GM12865 (cell line): ENCODE measurements at regions not wholly inside any gene's neighbourhood (a gene's known extent, or its start where the extent isn't known, plus 50 kb on each side); places are given as distances from the start of the nearest gene placed in this dataset.
"Not testable (repeated sequence)": the region's sequence is repeated elsewhere in the genome, so short reads cannot be mapped to it uniquely, and the experiment has no call there.

Experiments
- DNase-seq: peaks from one replicate; pipeline ENCODE4 v3.0.0; 2010; ENCODE audit warnings: low read depth
- H3K4me3 ChIP-seq: 2 replicates; pipeline ENCODE4 v1.5.1; 2011; ENCODE audit warnings: mild to moderate bottlenecking, low read depth, low read length, control low read depth
- TF ChIP-seq, protein P1 (sequence below): IDR thresholded peaks from 2 replicates; pipeline ENCODE4 v1.5.1; 2011; ENCODE audit warnings: low read length, control low read depth, low read depth, inconsistent platforms; ENCODE audit not compliant: insufficient read depth; ENCODE audit errors: missing control alignments

DNA sequence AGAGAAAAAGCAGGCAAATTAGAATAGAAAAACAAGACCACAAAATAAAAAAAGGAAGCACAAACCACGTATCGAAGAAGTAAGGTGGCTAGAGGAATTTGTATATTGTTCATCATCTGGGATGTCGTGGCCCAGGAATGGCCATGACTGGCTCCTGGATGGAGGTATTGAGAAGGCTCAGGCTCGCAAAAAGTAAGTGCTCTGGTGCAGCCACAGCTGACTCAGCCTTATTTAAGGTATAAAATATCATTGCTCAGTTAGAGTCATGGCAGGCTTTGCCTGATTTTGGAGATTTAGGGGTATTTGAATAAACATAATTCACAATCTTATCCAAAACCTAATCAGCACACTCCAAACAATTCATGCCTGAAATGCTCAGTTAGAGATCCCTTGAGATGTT is 78.4 kb upstream of the FANCL start:
- no peak for DNase-seq
- TF ChIP-seq, protein P1, sequence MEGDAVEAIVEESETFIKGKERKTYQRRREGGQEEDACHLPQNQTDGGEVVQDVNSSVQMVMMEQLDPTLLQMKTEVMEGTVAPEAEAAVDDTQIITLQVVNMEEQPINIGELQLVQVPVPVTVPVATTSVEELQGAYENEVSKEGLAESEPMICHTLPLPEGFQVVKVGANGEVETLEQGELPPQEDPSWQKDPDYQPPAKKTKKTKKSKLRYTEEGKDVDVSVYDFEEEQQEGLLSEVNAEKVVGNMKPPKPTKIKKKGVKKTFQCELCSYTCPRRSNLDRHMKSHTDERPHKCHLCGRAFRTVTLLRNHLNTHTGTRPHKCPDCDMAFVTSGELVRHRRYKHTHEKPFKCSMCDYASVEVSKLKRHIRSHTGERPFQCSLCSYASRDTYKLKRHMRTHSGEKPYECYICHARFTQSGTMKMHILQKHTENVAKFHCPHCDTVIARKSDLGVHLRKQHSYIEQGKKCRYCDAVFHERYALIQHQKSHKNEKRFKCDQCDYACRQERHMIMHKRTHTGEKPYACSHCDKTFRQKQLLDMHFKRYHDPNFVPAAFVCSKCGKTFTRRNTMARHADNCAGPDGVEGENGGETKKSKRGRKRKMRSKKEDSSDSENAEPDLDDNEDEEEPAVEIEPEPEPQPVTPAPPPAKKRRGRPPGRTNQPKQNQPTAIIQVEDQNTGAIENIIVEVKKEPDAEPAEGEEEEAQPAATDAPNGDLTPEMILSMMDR = no peak
- no peak overlapping the region for H3K4me3 ChIP-seq

DNA sequence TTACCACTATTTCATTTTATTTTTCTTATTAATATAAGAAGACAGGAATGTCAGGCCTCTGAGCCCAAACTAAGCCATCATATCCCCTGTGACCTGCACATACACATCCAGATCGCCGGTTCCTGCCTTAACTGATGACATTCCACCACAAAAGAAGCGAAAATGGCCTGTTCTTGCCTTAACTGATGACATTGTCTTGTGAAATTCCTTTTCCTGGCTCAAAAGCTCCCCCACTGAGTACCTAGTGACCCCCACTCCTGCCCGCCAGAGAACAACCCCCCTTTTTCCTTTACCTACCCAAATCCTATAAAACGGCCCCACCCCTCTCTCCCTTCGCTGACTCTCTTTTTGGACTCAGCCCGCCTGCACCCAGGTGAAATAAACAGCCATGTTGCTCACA is 77.8 kb upstream of the FANCL start:
- not testable (repeated sequence) for DNase-seq, H3K4me3 ChIP-seq

DNA sequence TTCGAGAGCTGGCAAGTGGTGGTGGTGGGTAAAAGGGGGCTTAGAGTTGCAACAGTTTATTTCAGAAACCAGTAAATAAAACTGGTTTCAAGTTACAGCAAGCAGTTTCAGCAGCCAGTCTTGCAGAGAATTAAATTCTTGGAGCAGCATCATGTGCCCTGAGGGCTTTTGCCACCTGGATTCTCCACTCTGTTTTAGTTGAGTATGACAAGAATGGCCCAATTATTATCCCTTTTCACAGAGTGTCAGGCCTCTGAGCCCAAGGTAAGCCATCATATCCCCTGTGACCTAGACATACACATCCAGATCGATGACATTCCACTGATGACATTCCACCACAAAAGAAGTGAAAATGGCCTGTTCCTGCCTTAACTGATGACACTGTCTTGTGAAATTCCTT is 72.8 kb upstream of the FANCL start:
- DNase-seq = no peak
- TF ChIP-seq, protein P1 = no peak
- H3K4me3 ChIP-seq = no peak overlapping the region

DNA sequence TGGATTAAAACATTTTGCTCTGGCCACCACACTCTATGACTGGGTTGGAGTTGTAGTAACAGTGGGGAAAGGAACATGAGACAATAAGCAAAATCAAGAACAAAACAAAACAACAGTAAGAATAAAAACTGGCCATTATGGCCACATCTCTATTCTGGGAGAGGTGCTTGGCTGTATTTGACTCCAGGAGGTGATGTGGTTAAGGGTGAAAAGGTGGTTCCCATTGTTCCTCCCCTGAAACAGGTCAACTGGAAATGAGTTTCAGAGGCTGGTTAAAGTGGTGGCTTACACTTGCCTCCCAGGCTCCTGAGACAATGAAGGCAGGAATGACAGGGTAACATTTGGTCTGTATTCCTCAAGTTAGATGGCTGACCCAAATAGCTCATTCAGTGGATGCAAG is 67.3 kb upstream of the FANCL start:
- TF ChIP-seq, protein P1 = no peak
- no peak for DNase-seq
- H3K4me3 ChIP-seq = no peak overlapping the region

DNA sequence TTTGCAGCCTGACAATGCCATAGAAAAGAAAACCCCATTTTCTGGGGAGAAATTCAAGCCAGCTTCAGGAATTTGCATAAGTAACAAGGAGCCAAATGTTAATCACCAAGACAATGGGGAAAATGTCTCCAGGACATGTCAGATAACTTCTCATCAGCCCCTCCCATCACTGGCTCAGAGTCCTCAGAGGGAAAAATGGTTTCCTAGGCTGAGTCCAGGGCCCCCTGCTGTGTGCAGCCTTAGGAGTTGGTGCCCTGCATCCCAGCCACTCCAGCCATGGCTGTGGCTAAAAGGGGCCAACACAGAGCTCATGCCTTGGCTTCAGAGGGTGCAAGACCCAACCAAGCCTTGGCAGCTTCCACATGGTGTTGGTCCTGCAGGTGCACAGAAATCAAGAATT is 63.7 kb upstream of the FANCL start:
- DNase-seq = no peak
- H3K4me3 ChIP-seq = no peak overlapping the region
- TF ChIP-seq, protein P1 = no peak

DNA sequence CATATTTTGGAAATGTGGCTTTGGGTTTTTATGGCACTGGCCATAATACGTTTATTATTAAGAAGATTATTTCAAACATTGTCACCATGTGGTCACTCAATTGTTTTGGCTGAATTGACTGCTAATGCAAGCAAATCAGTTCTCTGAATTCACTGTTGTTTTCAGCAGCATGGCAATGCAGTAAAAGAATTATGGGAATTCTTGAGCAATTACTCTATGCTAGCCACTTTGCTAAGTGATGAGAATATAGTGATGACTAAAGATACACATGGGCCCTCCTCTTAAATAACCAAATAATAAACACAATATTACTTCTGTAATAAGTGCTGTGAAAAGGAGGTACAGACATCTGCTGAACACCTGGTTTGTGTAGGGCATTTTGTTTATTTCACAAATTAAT is 58.0 kb upstream of the FANCL start:
- DNase-seq = no peak
- H3K4me3 ChIP-seq = no peak overlapping the region
- TF ChIP-seq, protein P1 = no peak

DNA sequence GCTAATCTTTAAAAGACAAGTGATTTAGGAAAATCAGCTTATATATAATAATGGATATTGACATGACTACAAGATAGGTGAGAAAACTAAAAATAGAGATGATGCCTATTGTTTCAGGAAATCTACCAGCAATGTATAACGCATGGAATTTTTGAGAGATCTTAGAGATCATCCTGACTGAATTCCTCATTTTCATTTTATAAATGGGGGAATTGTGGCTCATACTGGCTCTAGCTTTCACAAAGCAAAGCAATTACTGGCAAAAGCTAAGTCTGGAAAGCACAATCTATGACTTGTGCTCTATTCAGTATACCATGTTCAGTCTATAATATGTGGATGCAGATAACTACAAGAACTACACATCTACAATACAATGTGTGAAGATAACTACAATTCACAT is 51.9 kb upstream of the FANCL start:
- no peak overlapping the region for H3K4me3 ChIP-seq
- no peak for DNase-seq
- TF ChIP-seq, protein P1 = no peak
